HG03469 (cell line): ENCODE measurements at regions not wholly inside any gene's neighbourhood (a gene's known extent, or its start where the extent isn't known, plus 50 kb on each side); places are given as distances from the start of the nearest gene placed in this dataset.
"Not testable (repeated sequence)": the region's sequence is repeated elsewhere in the genome, so short reads cannot be mapped to it uniquely, and the experiment has no call there.

Source experiments
- ATAC-seq: cut with Tn5 transposase; IDR thresholded peaks from one replicate; pipeline ENCODE4 v1.9.1; 2021; ENCODE audit warnings: mild to moderate bottlenecking, moderate library complexity, moderate number of reproducible peaks; ENCODE audit not compliant: unreplicated experiment

- ATAC-seq, result no peak
Observed at GRCh38 chr3:140752499-140752898, 74.6 kb downstream of the TRIM42 start.

DNA sequence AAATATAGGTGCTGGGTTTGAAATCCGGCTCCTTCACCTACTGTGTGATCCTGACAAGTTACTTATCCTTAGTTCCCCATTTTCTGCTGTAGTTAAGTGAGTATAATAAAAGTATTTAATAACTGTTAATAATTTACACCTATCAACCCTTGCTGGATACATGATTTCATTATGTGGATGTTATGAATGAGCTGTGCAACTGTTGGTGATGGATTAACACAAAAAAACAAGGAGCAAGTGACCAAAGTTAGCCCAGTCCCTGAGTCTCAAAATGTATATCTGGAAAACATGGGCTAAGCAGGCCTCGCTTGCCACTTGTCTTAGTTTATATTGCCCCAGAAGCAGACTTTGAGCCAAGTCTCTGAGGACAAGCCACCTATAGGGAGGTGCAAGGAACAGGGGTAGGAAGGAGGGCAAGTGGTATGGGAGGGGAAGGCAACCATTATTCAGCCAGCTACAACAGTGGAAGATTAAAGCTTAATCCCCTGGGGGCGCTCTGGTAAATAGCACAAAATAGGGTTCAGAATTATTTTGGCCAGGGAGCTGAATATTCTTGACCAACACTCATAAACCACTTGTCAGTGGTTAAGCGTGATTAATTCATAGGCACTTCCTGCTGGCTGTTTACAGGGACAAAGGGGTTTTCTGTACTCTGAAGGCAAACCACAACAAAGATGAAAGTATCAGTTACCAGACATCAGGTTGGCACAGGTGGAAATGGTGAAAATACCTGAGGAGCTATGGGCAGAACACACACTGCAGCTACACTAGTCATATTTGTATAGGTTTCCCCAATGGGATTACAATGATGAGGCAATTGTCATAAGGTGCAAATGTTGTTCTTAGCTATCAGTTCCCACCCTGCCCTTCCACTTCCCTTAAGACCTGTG is 76.2 kb downstream of the TRIM42 start:
- ATAC-seq, result peak; percentile 36

DNA sequence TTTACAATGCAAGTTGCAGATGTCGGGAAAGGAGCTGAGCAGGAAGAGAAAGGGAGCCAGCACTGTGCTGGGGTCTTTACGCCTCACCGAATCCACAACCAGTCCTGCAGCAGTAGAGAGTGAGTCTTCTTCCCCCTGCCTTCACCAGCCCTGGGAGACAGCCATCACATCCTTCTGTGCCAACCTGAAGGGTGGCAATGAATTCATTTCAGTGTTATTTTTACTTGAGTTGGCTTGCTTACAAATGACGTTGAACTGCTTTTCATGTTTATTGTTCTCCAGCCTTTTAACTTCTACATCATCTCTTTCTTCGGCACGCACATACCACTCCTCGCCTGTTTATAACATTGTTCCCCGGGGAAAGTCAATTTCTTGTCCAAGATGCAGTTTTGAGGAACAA is 77.1 kb downstream of the TRIM42 start:
- no peak for ATAC-seq

DNA sequence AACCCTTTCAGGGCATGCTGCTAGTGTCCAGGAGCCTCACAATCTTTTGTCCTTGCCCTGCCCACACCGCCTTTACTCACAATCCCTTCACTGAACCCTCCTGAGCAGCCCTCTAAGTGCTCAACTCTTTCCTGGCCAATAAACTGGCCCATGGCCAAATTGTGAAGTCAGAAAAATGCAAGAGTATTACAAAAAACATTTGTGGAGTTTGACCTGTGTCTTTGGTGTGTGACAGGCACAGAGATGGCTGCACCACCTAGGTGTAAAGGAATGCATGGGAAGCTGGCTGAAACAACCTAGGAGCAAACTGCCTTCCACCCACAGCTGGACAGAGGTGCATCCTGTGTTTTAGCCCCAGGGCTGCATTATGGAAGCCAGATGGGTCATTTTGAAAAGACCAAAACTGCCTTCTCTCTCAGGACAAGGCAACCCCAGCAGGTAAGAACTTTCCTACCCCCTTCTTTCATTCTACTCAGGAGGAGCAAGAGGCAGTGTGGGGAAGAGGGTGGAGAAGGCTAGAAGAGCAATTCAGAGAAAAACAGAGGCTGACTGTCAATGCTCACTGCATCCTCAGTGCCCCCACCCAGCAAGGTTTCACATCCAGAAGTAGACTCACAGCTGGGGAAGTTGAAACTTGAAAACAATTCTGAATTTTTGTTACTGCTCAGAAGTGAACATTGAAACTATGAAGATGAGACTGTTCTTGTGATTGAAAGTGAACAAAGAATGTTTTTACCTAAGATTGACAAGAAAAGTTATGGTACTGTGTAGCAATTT is 78.6 kb downstream of the TRIM42 start:
- ATAC-seq, result peak; percentile 47

DNA sequence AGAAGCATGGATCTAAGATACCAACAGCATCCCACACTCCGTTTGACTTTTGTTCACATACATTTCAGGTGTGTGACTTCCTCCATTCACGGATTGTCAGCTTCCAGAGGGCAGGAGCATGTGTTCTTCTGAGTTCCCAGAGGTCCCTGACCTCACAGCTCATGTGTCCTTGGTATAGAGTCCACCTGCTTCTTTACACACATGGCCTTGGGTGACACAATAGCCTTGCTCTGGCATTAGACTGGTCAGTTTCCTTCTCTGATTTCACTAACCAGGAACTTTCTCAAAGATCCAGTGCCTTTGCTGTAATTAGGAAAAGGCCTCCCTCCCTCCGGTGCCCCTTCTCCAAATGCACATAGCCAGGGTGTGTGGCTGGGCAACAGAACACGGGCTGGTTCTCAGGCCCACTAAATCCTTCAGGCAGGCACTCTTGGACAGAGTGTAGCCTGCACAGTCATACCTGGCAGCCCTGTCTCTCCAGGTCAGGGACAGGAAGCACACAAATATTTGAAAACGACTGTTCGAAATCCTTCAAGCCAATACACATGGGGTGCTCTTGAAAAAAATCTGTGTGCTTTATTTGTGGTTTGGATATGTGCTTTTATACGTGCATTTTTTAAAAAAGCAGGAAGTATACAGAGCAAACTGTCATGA is 81.1 kb downstream of the TRIM42 start:
- ATAC-seq, result no peak

DNA sequence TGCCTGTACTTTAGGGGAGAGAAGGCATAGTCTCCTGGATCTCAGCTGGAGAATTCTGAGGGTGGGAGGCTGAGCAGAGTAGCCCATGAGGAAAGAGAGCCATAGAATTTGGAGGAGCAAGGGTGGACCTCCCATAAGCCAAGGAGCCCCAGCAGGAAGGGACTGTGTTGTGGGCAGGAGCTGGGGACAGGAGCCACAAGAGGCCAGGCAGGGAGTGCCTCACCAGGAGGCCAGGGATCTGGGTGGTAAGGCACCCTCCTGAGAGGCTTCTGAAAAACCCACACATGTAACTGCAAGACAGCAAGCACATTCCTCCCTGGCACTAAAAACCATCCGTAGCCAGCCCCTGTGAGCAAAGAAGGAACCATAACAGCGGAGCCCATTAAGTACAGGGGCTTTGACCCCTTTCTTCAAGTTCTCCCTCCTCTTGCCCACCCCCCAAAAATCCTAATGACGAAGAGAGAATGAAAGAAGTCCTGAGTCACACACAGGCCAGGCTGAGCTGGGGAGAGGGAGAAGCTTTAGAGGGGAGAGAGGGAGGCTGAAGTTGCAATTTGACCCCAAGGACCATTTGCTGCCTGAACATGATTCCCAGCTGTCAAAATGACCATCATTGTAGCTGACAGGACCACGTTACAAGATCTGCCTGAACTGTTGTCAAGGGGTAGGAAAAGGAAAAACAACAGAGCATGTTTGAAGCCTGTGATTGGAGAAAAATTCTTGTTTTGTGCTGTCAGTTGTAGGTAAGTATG is 82.6 kb downstream of the TRIM42 start:
- no peak for ATAC-seq

- ATAC-seq, result no peak
Observed at GRCh38 chr3:140761076-140761639, 83.3 kb downstream of the TRIM42 start.

- no peak for ATAC-seq
Observed at GRCh38 chr3:140762746-140763145, 84.9 kb downstream of the TRIM42 start.

DNA sequence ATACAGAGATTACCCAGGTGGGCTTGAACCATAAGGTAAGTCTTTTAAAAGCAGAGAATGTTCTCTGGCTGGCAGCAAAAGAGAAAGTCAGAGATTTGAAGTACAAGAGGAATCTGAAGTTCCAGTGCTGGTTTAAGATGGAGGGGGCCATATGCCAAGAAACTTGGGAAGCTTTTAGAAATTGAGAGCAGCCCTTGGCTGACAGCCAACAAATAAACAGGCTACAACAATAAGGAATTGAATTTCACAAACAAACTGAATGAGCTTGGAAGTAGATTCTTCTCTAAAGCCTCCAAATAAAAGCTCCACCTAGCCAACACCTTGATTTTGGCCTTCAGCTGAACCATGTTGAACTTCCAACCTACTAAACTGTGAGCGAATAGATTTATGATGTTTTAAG is 85.7 kb downstream of the TRIM42 start:
- no peak for ATAC-seq

- ATAC-seq, result no peak
Observed at GRCh38 chr3:140765246-140765645, 87.4 kb downstream of the TRIM42 start.

GRCh38 chr3:140766465-140766864 is 88.6 kb downstream of the TRIM42 start:
- ATAC-seq, result no peak

DNA sequence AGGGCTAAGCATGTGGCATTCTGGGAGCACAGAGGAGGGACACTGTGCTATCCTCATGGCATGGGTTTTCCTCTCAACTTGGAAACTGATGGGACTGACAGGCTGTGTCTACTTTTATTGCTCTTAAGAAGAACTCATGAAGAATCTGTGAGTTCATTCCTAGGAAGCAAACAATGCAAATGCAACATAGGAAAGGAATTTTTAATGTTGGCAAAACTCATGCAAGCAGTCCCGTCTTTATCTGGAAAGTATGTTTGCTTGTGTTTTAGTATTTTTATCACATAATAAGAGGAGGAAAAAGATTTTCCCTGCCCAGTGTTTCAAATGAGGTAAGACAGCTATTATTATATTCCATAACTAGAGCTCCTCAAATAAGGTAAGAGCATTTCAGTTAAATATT is 89.7 kb downstream of the TRIM42 start:
- no peak for ATAC-seq

- no peak for ATAC-seq
Observed at GRCh38 chr3:140768941-140769340, 91.1 kb downstream of the TRIM42 start.

GRCh38 chr3:140769951-140770350 is 92.1 kb downstream of the TRIM42 start:
- ATAC-seq, result no peak

DNA sequence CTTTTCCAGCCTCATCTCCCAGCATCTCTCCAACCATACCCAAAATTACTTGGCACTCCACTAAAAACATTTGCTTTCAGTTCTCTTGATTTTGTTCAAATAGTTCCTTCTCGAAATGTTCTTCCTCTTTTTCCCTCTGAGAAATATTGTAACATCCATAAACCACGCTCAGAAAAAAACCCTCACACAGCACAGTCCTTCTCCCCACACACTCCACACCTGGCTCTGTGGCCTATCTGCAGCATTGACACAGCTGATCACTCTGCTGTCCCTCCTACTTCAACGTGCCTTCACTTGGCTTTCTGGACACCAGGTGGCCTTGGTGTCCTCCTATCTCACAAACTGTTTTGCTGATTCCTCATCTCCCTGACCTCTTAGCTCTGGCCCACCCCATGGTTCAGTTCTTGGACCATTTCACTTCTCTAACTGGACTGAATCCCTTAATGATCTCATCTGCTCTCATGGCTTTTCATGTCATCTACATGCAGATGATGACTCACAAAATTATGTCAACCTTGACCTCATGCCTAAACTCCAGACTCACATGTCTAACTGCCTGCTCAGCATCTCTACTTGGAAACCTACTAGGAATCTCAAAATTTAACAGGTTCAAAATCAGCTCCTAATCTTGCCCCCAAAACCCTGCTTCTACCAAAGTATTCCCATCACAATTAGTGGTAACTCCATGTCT is 93.3 kb downstream of the TRIM42 start:
- no peak for ATAC-seq

DNA sequence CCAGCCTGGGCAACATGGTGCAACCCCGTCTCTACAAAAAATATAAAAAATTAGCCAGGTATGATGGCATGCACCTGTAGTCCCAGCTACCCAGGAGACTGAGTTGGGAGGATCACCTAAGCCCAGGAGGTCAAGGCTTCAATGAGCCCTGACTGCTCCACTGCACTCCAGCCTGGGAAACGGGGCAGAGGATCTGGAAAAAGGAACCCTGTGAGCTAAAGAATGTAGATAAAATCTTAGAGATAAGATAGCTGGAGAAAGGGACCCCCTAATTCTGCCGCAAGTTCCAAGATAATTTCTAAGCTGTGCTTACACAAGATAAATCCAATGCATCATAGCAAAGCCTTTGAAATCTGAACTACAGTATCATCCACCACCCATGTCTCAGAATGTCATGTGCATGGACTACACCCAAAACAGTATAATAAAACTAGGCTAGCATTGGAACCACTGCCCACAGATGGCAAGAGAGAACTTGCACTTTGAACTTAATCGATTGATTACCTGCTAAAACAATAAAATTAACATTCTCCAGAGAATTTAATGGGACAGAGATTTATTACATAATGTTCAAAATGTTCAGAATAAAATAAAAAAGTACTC is 99.9 kb downstream of the TRIM42 start:
- ATAC-seq, result no peak

- no peak for ATAC-seq
Observed at GRCh38 chr3:140791368-140791767, 113.5 kb downstream of the TRIM42 start.

DNA sequence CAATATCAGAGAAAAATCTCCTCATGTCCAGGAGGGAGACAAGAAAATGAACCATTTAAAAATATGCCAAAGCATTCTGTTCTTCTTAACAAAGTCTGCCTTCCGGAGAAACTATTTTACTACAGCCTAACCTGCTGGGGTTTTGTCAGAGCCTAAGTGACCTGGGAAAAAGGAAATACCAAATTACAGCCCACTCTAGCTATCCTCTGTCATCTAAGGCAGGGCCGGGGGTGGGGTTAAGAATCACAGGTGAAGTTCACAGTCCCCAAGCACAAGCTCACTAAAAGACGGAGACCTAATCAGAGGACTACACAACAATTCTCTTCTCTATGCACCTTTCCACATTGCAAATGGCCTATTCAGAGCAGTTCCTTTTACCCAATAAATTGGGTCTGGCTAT is 116.6 kb downstream of the TRIM42 start:
- no peak for ATAC-seq

- not testable (repeated sequence) for ATAC-seq
Observed at GRCh38 chr3:140802898-140803297, 125.0 kb downstream of the TRIM42 start.

DNA sequence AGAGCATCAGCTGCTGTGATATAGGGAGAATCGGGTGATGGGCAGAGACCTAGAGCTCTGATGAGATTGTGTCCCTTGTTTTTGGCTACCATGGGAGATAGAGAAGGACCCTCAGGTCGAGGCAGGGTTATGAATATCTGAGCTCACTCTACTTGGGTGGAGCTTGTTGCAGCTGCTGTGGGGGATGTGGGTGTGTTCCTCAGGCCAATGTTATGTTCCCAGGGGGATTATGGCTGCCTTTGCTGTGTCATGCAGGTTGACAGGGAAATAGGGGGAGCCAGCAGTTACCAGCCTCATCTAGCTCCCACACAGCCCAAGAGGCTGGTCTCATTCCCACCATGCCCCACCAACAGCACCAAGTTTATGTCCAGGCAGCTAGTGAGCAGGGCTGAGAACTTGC is 131.5 kb downstream of the TRIM42 start:
- ATAC-seq, result no peak
